Esophagus muscularis mucosa (tissue), 4 donors: ENCODE measurements at regions not wholly inside any gene's neighbourhood (a gene's known extent, or its start where the extent isn't known, plus 50 kb on each side); places are given as distances from the start of the nearest gene placed in this dataset.
"Not testable (repeated sequence)": the region's sequence is repeated elsewhere in the genome, so short reads cannot be mapped to it uniquely, and the experiment has no call there.

Experiments used
- EP300 ChIP-seq: sonication (generic); formaldehyde crosslinking; IDR thresholded peaks from one replicate; pipeline ENCODE4 v1.6.1; 2017; ENCODE audit warnings: antibody characterized with exemption
- POLR2A ChIP-seq: fragments of 450-650 bp; IDR thresholded peaks from one replicate; pipeline ENCODE4 v1.6.1; 2017; ENCODE audit warnings: antibody characterized with exemption, moderate library complexity, mild to moderate bottlenecking, low read depth
- POLR2AphosphoS5 ChIP-seq, 2 donors: sonication (generic); formaldehyde crosslinking; IDR thresholded peaks; one replicate each; pipeline ENCODE4 v1.6.1; 2017; ENCODE audit warnings: antibody characterized with exemption in 2 of 2
- TF ChIP-seq, protein P1 (sequence below), 3 experiments: fragments of 200-600 bp in 2 of 3; fragments of 450-650 bp in 1 of 3; sonication (generic) in 2 of 3; IDR thresholded peaks; one replicate each; pipeline ENCODE4 v1.5.1; 2017 to 2019; ENCODE audit warnings: antibody characterized with exemption in 3 of 3, mild to moderate bottlenecking in 2 of 3, moderate library complexity in 1 of 3

DNA sequence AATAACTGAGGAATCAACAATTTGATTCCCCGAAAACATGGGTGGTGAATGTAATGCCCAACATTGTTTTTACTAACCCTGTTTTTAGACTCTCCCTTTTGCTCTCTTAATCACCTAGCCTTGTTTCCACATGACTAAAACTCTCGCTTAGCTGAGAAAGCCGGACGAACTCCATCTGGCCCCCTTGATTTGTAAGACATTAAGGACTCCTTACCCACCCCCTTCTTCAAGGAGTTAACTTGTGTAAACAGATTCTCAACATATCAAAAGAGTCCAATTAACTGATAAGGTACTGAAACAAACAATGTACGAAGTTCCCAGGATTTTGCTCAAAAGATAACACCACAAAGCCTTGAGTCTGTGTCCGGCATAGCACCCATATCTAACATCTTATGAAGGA lies 194.3 kb downstream of the ZNF737 start:
- not testable (repeated sequence) for TF ChIP-seq POLR2AphosphoS5 (IDR thresholded peaks at IDR 0.05); POLR2A; EP300
- TF ChIP-seq, protein P1, sequence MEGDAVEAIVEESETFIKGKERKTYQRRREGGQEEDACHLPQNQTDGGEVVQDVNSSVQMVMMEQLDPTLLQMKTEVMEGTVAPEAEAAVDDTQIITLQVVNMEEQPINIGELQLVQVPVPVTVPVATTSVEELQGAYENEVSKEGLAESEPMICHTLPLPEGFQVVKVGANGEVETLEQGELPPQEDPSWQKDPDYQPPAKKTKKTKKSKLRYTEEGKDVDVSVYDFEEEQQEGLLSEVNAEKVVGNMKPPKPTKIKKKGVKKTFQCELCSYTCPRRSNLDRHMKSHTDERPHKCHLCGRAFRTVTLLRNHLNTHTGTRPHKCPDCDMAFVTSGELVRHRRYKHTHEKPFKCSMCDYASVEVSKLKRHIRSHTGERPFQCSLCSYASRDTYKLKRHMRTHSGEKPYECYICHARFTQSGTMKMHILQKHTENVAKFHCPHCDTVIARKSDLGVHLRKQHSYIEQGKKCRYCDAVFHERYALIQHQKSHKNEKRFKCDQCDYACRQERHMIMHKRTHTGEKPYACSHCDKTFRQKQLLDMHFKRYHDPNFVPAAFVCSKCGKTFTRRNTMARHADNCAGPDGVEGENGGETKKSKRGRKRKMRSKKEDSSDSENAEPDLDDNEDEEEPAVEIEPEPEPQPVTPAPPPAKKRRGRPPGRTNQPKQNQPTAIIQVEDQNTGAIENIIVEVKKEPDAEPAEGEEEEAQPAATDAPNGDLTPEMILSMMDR (IDR thresholded peaks at IDR 0.05), result not testable (repeated sequence)
